ENCODE measurements at regions not wholly inside any gene's neighbourhood (a gene's known extent, or its start where the extent isn't known, plus 50 kb on each side); places are given as distances from the start of the nearest gene placed in this dataset.

GRCh38 chr11:79535606-79536005, 94.8 kb upstream of the TENM4 start:
- Mint-ChIP-seq H3K9me3 (no peaks in the 10 kb centered on the region), H3K27me3 (no peaks in the 10 kb centered on the region), H3K4me1 (no peaks in the 10 kb centered on the region), H3K27ac (no peak overlapping the region), H3K36me3 (ENCODE audit: low read depth) (no peaks in the 10 kb centered on the region), H3K4me3 (no peak overlapping the region)
- DNase-seq: no peak
- POLR2A ChIA-PET: no interaction called here
- CTCF ChIA-PET: no interaction called here

DNA sequence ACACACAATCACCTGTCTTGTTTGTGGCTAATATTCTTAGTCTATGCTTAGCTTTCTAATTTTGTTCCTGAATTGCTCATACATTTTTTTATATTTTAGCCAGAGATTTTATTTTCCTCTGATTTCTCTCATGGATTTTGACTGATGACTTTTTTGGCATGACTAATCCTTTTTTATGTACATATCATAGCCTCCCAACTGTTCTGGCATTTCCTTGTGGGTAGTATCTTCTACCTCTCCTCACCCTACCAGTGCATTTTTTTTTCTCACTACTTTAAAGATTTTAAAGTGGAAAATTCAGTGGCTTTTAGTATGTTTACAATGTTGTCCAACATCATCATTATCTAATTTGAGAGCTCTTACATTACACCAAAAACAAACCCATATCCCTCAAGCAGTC, 84.4 kb upstream of the TENM4 start:
- CTCF ChIA-PET: interaction anchor here (0.7 kb wide), 1 partner anchor 403 kb away, joined by 4 read pairs; no protein-coding TSS in a partner anchor
- no peak overlapping the region for H3K4me3 Mint-ChIP-seq

GRCh38 chr11:79522626-79523025, 81.8 kb upstream of the TENM4 start:
- Mint-ChIP-seq H3K36me3 (ENCODE audit: low read depth) (no peaks in the 10 kb centered on the region), H3K4me3 (no peak overlapping the region), H3K4me1 (no peaks in the 10 kb centered on the region), H3K9me3 (no peaks in the 10 kb centered on the region), H3K27me3 (no peaks in the 10 kb centered on the region), H3K27ac (no peak overlapping the region)
- DNase-seq: no peak
- ChIA-PET CTCF (no interaction called here), POLR2A (no interaction called here)

More for the DNA sequence above, 84.4 kb upstream of the TENM4 start:
- Mint-ChIP-seq H3K36me3 (ENCODE audit: low read depth) (no peaks in the 10 kb centered on the region), H3K4me1 (no peaks in the 10 kb centered on the region), H3K9me3 (no peaks in the 10 kb centered on the region), H3K27ac (no peak overlapping the region), H3K27me3 (no peaks in the 10 kb centered on the region)
- DNase-seq: no peak
- POLR2A ChIA-PET: no interaction called here

DNA sequence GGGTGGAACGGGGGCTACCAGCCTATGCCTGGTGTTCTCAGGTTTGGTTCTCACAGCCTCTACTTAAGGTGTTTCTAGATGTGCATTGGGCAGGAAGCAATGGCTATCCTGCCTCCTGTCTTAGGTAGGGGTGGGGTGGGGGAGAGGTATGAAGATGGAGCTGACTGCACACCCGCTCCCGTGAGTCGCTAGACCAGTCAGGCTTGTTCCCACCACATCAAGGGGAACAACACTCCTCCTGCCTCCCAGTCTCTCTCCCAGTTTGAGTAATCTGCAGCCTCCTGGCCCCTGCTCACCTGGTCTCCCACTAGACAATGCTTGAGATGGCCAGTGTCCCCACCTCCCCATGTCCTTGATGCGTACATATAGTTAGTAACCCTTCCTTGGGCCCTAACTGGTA, 79.3 kb upstream of the TENM4 start:
- no peaks in the 10 kb centered on the region for H3K4me1 Mint-ChIP-seq
- H3K27me3 Mint-ChIP-seq: no peaks in the 10 kb centered on the region
- no peak overlapping the region for H3K4me3 Mint-ChIP-seq
- no peaks in the 10 kb centered on the region for H3K9me3 Mint-ChIP-seq
- ChIA-PET POLR2A (no interaction called here), CTCF (no interaction called here)
- H3K36me3 Mint-ChIP-seq (ENCODE audit: low read depth): no peaks in the 10 kb centered on the region
- H3K27ac Mint-ChIP-seq: no peak overlapping the region
- no peak for DNase-seq

DNA sequence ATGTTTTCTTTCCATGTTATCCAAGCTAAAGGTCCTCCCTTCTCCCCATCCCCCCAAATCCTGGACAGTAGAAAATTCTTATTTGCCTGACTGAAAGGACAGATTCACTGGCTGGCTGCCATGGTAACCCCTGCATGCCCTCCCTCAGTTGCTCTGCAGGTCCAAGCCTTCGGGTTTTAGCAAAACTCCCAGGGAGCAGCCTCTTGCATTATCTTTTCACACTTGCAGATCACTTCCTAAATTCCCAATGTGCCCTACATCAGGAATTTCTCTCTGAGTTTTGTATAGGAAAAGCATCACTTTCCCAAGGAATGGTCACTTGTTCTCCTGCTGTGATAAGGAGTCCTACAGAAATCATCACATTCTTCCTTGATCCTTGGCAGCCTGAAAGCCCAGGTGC, 75.0 kb upstream of the TENM4 start:
- H3K9me3 Mint-ChIP-seq: no peaks in the 10 kb centered on the region

GRCh38 chr11:79514695-79515094, 73.9 kb upstream of the TENM4 start:
- Mint-ChIP-seq H3K4me1 (no peaks in the 10 kb centered on the region), H3K36me3 (ENCODE audit: low read depth) (no peaks in the 10 kb centered on the region), H3K9me3 (no peaks in the 10 kb centered on the region), H3K27me3 (no peaks in the 10 kb centered on the region), H3K27ac (no peak overlapping the region), H3K4me3 (no peak overlapping the region)
- DNase-seq: no peak
- ChIA-PET POLR2A (no interaction called here), CTCF (no interaction called here)

More for the DNA sequence above, 75.0 kb upstream of the TENM4 start:
- H3K36me3 Mint-ChIP-seq (ENCODE audit: low read depth): no peaks in the 10 kb centered on the region
- H3K27ac Mint-ChIP-seq: no peak overlapping the region
- H3K27me3 Mint-ChIP-seq: no peaks in the 10 kb centered on the region
- no peak for DNase-seq
- POLR2A ChIA-PET: no interaction called here
- CTCF ChIA-PET: no interaction called here
- no peaks in the 10 kb centered on the region for H3K4me1 Mint-ChIP-seq
- no peak overlapping the region for H3K4me3 Mint-ChIP-seq

GRCh38 chr11:79514290-79514689, 73.5 kb upstream of the TENM4 start:
- CTCF ChIA-PET: no interaction called here
- H3K4me3 Mint-ChIP-seq: no peak overlapping the region
- POLR2A ChIA-PET: no interaction called here
- no peak for DNase-seq
- H3K9me3 Mint-ChIP-seq: no peaks in the 10 kb centered on the region
- H3K27ac Mint-ChIP-seq: no peak overlapping the region
- no peaks in the 10 kb centered on the region for H3K36me3 Mint-ChIP-seq (ENCODE audit: low read depth)
- no peaks in the 10 kb centered on the region for H3K27me3 Mint-ChIP-seq
- H3K4me1 Mint-ChIP-seq: no peaks in the 10 kb centered on the region

DNA sequence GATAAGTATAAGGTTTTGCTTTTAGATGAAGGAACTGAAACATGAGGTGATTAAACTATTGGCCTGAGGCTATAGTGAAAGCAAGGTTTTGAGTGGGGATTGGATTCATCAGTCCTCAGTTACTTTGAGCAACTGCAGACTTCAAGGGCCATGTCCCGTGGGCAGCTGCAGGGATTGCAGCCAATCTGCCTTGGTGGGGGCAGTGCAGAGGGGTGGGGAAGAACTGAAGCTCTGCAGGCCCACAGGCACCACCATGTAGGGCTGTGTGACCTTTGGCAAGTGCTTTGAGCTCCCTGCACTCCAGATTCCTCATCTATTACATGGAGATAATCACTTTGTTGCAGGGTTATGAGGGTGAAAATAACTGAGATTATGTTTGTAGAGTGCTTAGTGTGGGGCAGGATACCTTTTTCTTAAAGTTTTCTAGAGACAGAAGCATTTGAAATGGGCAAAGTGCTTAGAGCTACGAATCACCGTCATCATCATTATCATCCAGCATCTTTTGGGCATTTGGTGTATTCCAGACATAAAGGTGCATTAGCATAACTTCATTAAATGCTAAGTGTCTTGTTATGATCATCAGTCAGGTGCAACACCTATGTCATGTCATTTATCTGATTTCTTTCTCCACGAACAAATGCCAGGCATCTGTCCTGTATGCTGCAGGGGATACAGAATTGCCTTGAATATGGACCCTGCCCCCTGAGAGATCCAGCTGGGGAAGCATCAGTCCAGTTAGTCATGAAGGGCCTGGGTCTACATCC, 72.1 kb upstream of the TENM4 start:
- Mint-ChIP-seq H3K36me3 (ENCODE audit: low read depth) (no peaks in the 10 kb centered on the region), H3K4me3 (no peak overlapping the region), H3K4me1 (no peaks in the 10 kb centered on the region), H3K27me3 (no peaks in the 10 kb centered on the region), H3K27ac (no peak overlapping the region), H3K9me3 (no peaks in the 10 kb centered on the region)
- no peak for DNase-seq
- CTCF ChIA-PET: no interaction called here
- POLR2A ChIA-PET: no interaction called here

DNA sequence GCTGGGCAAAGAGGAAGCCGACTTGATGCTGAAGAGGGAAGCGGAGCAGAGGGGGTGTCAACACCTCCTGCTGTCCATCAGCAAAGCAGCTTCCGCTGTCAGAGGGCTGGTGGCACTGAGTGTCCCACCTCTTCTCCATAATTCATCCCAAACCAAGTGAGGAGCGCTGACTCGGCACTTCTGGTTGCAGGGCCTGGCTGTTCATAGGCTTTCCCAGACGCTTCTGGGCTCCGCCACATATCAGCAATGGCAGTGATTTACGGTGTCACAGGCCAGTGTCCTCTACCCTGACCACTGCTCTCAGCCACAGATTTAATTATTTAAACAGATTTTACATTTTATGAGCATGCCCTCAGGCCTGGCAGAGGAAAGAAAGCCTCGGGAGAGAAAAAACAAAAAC, 70.1 kb upstream of the TENM4 start:
- no peak for DNase-seq
- ChIA-PET POLR2A (no interaction called here), CTCF (no interaction called here)
- Mint-ChIP-seq H3K4me1 (no peaks in the 10 kb centered on the region), H3K27ac (no peak overlapping the region), H3K9me3 (no peaks in the 10 kb centered on the region), H3K36me3 (ENCODE audit: low read depth) (no peaks in the 10 kb centered on the region), H3K27me3 (no peaks in the 10 kb centered on the region), H3K4me3 (no peak overlapping the region)

DNA sequence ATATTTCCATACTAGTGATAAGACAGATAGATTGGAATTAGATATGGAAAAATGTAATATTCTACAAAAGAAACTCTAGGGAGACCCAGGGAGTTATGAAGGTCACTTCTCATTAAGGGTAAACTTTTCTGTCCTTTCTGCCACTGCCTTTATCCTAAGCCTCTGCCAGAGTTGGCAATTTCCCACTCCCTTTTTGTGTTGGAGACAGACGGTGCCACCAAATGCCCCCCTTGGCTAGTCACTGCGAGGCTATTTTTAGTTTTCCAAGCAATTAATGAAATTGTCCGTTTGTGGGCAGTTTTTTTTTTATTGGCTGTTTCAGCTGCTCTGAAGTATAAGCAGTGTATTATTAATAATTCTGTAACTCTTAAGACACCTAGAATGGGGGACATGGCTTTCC, 67.6 kb upstream of the TENM4 start:
- ChIA-PET CTCF (interaction anchor here (0.6 to 0.7 kb wide), 2 partner anchors 13 to 130 kb away, joined by 3 read pairs; no protein-coding TSS in a partner anchor), POLR2A (no interaction called here)
- Mint-ChIP-seq H3K4me1 (no peaks in the 10 kb centered on the region), H3K36me3 (ENCODE audit: low read depth) (no peaks in the 10 kb centered on the region), H3K27me3 (no peaks in the 10 kb centered on the region), H3K4me3 (no peak overlapping the region), H3K27ac (no peak overlapping the region), H3K9me3 (no peaks in the 10 kb centered on the region)
- no peak for DNase-seq

DNA sequence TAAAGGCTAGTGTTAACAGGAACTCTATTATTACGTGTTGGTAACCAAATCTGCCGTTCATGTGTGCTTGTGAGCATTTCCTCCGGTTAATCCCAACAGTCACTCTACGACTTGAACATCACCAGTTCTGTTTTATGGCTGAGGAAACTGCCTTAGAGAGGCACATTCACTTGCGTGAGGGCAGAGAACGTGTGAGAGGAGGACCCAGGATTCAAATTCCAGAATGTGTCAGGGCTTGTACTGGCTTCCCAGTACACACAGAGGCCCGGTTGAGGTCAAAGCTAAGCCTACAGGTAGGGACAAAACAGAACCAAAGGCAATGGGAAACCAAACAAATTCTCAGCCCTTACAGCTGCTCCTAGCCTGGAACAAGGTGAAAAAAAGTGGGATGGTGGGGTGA, 66.9 kb upstream of the TENM4 start:
- H3K9me3 Mint-ChIP-seq: no peaks in the 10 kb centered on the region
- ChIA-PET CTCF (interaction anchor here (0.6 kb wide), 1 partner anchor 129 kb away, joined by 3 read pairs; no protein-coding TSS in a partner anchor), POLR2A (no interaction called here)
- H3K36me3 Mint-ChIP-seq (ENCODE audit: low read depth): no peaks in the 10 kb centered on the region
- no peak overlapping the region for H3K27ac Mint-ChIP-seq
- H3K4me1 Mint-ChIP-seq: no peaks in the 10 kb centered on the region
- H3K4me3 Mint-ChIP-seq: no peak overlapping the region
- no peaks in the 10 kb centered on the region for H3K27me3 Mint-ChIP-seq
- DNase-seq: no peak

GRCh38 chr11:79506734-79507344, 66.0 kb upstream of the TENM4 start:
- Mint-ChIP-seq H3K4me3 (no peak overlapping the region), H3K27ac (no peak overlapping the region), H3K9me3 (no peaks in the 10 kb centered on the region), H3K27me3 (no peaks in the 10 kb centered on the region), H3K4me1 (no peaks in the 10 kb centered on the region), H3K36me3 (ENCODE audit: low read depth) (no peaks in the 10 kb centered on the region)
- CTCF ChIA-PET: no interaction called here
- DNase-seq: no peak
- POLR2A ChIA-PET: no interaction called here

- no peak overlapping the region for H3K4me3 Mint-ChIP-seq
- CTCF ChIA-PET: no interaction called here
- POLR2A ChIA-PET: no interaction called here
- no peaks in the 10 kb centered on the region for H3K36me3 Mint-ChIP-seq (ENCODE audit: low read depth)
- no peak for DNase-seq
- H3K9me3 Mint-ChIP-seq: no peaks in the 10 kb centered on the region
- no peaks in the 10 kb centered on the region for H3K27me3 Mint-ChIP-seq
- H3K4me1 Mint-ChIP-seq: no peaks in the 10 kb centered on the region
- no peak overlapping the region for H3K27ac Mint-ChIP-seq
Observed at GRCh38 chr11:79506124-79506523, 65.3 kb upstream of the TENM4 start.

DNA sequence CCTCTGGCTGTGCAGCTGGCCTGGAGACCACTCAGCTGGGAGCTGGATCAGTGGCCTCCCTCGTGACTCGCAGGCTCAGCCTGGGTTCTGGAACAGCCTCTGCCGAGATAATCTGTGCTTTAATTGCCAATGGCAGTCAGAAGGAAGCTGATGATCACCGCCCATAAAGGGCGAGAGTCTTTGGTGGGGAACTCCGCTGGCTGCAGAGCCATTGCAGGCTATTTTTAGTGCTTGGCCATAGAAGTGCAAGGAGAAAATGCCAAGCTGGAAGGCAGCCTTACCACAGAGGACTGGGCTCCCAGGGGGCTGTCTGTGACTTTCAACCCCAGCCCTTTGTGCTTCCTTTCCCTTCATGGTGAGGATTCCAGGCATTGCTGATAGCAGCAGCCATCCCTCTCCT, 62.2 kb upstream of the TENM4 start:
- no peak overlapping the region for H3K27ac Mint-ChIP-seq
- POLR2A ChIA-PET: no interaction called here
- no peaks in the 10 kb centered on the region for H3K4me1 Mint-ChIP-seq
- DNase-seq: no peak
- H3K9me3 Mint-ChIP-seq: no peaks in the 10 kb centered on the region
- H3K36me3 Mint-ChIP-seq (ENCODE audit: low read depth): no peaks in the 10 kb centered on the region
- H3K4me3 Mint-ChIP-seq: no peak overlapping the region
- CTCF ChIA-PET: no interaction called here
- H3K27me3 Mint-ChIP-seq: no peaks in the 10 kb centered on the region

Data from activated CD4-positive, alpha-beta T cell treated with anti-CD3 and anti-CD28 coated beads, Interleukin-2, amount 10 ng/mL, durations not matched to agents 7 days and 5 days (primary cell).